H9 (cell line): ENCODE measurements at regions not wholly inside any gene's neighbourhood (a gene's known extent, or its start where the extent isn't known, plus 50 kb on each side); places are given as distances from the start of the nearest gene placed in this dataset.

Experiments
- DNase-seq: peaks from one replicate; pipeline ENCODE4 v3.0.0-alpha.2; 2017
- H2AFZ ChIP-seq: one replicate; pipeline ENCODE4 v1.6.1; 2013; ENCODE audit warnings: mild to moderate bottlenecking, low read length, control low read depth, moderate library complexity
- H2AK5ac ChIP-seq: 2 replicates; pipeline ENCODE4 v1.6.1; 2013; ENCODE audit warnings: low read length, control low read depth, mixed read lengths; ENCODE audit not compliant: insufficient read length
- H2BK120ac ChIP-seq: one replicate; pipeline ENCODE4 v1.6.1; 2013; ENCODE audit warnings: low read depth, mild to moderate bottlenecking, low read length, control low read depth, inconsistent platforms; ENCODE audit not compliant: poor library complexity, severe bottlenecking
- H2BK12ac ChIP-seq: 2 replicates; pipeline ENCODE4 v1.6.1; 2013; ENCODE audit warnings: low read length, control low read depth, mixed read lengths, low read depth; ENCODE audit not compliant: insufficient read length
- H2BK15ac ChIP-seq: 2 replicates; pipeline ENCODE4 v1.6.1; 2013; ENCODE audit warnings: low read depth, low read length, control low read depth
- H2BK20ac ChIP-seq: one replicate; pipeline ENCODE4 v1.6.1; 2013; ENCODE audit warnings: low read depth, mild to moderate bottlenecking, low read length, control low read depth, inconsistent platforms; ENCODE audit not compliant: poor library complexity, severe bottlenecking
- H2BK5ac ChIP-seq: 2 replicates; pipeline ENCODE4 v1.6.1; 2013; ENCODE audit warnings: low read length, control low read depth, mixed read lengths; ENCODE audit not compliant: insufficient read length
- H3K14ac ChIP-seq: 2 replicates; pipeline ENCODE4 v1.6.1; 2013; ENCODE audit warnings: low read length, control low read depth; ENCODE audit not compliant: insufficient read depth
- H3K18ac ChIP-seq: 2 replicates; pipeline ENCODE4 v1.6.1; 2013; ENCODE audit warnings: low read depth, mild to moderate bottlenecking, mixed read lengths, low read length, control low read depth; ENCODE audit not compliant: insufficient read length
- H3K23ac ChIP-seq: 2 replicates; pipeline ENCODE4 v1.6.1; 2013; ENCODE audit warnings: low read length, control low read depth, mixed read lengths, low read depth; ENCODE audit not compliant: insufficient read length
- H3K23me2 ChIP-seq: 2 replicates; pipeline ENCODE4 v1.6.1; 2013; ENCODE audit warnings: low read depth, mild to moderate bottlenecking, mixed read lengths, low read length, control low read depth; ENCODE audit not compliant: insufficient read length, poor library complexity, severe bottlenecking
- H3K27ac ChIP-seq: 2 replicates; pipeline ENCODE4 v1.5.1; 2013; ENCODE audit warnings: low read length, control low read depth, mixed read lengths, low read depth; ENCODE audit not compliant: insufficient read length
- H3K27me3 ChIP-seq: 2 replicates; pipeline ENCODE4 v1.6.1; 2013; ENCODE audit warnings: low read length, control low read depth, inconsistent platforms; ENCODE audit not compliant: insufficient read depth
- H3K4ac ChIP-seq: 2 replicates; pipeline ENCODE4 v1.6.1; 2013; ENCODE audit warnings: low read depth, mild to moderate bottlenecking, control low read depth, inconsistent platforms, low read length, moderate library complexity
- H3K4me1 ChIP-seq: 2 replicates; pipeline ENCODE4 v1.6.1; 2013; ENCODE audit warnings: low read length, control low read depth, inconsistent platforms; ENCODE audit not compliant: insufficient read depth
- H3K4me2 ChIP-seq: 2 replicates; pipeline ENCODE4 v1.6.1; 2013; ENCODE audit warnings: low read length, control low read depth, mixed read lengths; ENCODE audit not compliant: insufficient read length, insufficient read depth
- H3K56ac ChIP-seq: 2 replicates; pipeline ENCODE4 v1.6.1; 2013; ENCODE audit warnings: low read depth, mild to moderate bottlenecking, mixed read lengths, low read length, control low read depth; ENCODE audit not compliant: insufficient read length
- H3K79me1 ChIP-seq: 2 replicates; pipeline ENCODE4 v1.6.1; 2013; ENCODE audit warnings: low read depth, mild to moderate bottlenecking, moderate library complexity, low read length, control low read depth, inconsistent platforms; ENCODE audit not compliant: insufficient read depth, poor library complexity, severe bottlenecking
- H3K79me2 ChIP-seq: 2 replicates; pipeline ENCODE4 v1.6.1; 2013; ENCODE audit warnings: low read length, control low read depth, inconsistent platforms; ENCODE audit not compliant: insufficient read depth
- H3K9ac ChIP-seq: 2 replicates; pipeline ENCODE4 v1.6.1; 2013; ENCODE audit warnings: low read length, control low read depth, mixed read lengths; ENCODE audit not compliant: insufficient read length; ENCODE audit errors: extremely low read depth
- H3K9me3 ChIP-seq: one replicate; pipeline ENCODE4 v1.6.1; 2013; ENCODE audit warnings: low read depth, low read length, inconsistent platforms; ENCODE audit not compliant: control insufficient read depth
- H3T11ph ChIP-seq: one replicate; pipeline ENCODE4 v1.6.1; 2013; ENCODE audit warnings: mild to moderate bottlenecking, low read length, control low read depth, inconsistent platforms
- H4K20me1 ChIP-seq: one replicate; pipeline ENCODE4 v1.6.1; 2013; ENCODE audit not compliant: control insufficient read depth, insufficient read length, insufficient read depth
- H4K5ac ChIP-seq: 2 replicates; pipeline ENCODE4 v1.6.1; 2013; ENCODE audit warnings: low read depth, mild to moderate bottlenecking, mixed read lengths, low read length, control low read depth; ENCODE audit not compliant: insufficient read length
- H4K8ac ChIP-seq: replicated peaks from 2 replicates; pipeline ENCODE4 v1.6.1; 2013; ENCODE audit warnings: low read length, control low read depth, mixed read lengths, low read depth; ENCODE audit not compliant: insufficient read length
- H4K91ac ChIP-seq: 2 replicates; pipeline ENCODE4 v1.6.1; 2013; ENCODE audit warnings: low read depth, mild to moderate bottlenecking, moderate library complexity, mixed read lengths, low read length, control low read depth; ENCODE audit not compliant: insufficient read length
- H3K27ac Mint-ChIP-seq, 3 experiments: 2 replicates in 2 of 3; 3 replicates in 1 of 3; pipeline ENCODE4 v1.8.0; 2020 to 2021; ENCODE audit warnings: mixed read lengths in 3 of 3, mild to moderate bottlenecking in 1 of 3, moderate library complexity in 1 of 3
- H3K27me3 Mint-ChIP-seq: 2 replicates; pipeline ENCODE4 v1.8.0; 2021; ENCODE audit warnings: low read depth, mild to moderate bottlenecking, moderate library complexity, mixed read lengths
- H3K36me3 Mint-ChIP-seq, 3 experiments: 2 replicates in 2 of 3; 3 replicates in 1 of 3; pipeline ENCODE4 v1.8.0; 2020 to 2021; ENCODE audit warnings: low read depth in 3 of 3, mixed read lengths in 3 of 3; ENCODE audit not compliant: insufficient read depth in 1 of 3
- H3K4me1 Mint-ChIP-seq, 2 experiments: 2 replicates each; pipeline ENCODE4 v1.8.0; 2020; ENCODE audit warnings: mixed read lengths in 2 of 2
- H3K4me3 Mint-ChIP-seq, 2 experiments: 2 replicates in 1 of 2; 3 replicates in 1 of 2; pipeline ENCODE4 v1.8.0; 2020 to 2021; ENCODE audit warnings: mild to moderate bottlenecking in 2 of 2, mixed read lengths in 2 of 2, moderate library complexity in 1 of 2
- H3K9me3 Mint-ChIP-seq, 2 experiments: 2 replicates in 1 of 2; 3 replicates in 1 of 2; pipeline ENCODE4 v1.8.0; 2020; ENCODE audit warnings: mild to moderate bottlenecking in 2 of 2, mixed read lengths in 2 of 2, moderate library complexity in 1 of 2
- CTCF ChIP-seq: fragments of 200-600 bp; sonication (generic); conservative IDR thresholded peaks from 3 replicates; pipeline ENCODE4 v1.8.0; 2021; ENCODE audit warnings: antibody characterized with exemption, mild to moderate bottlenecking
- WGBS: extraction: QIAGEN DNeasy Blood & Tissue Kit; methylation state at CpG from one replicate; pipeline ENCODE4 v1.1.7; 2013; ENCODE audit warnings: missing lambda C conversion rate, low lambda C conversion rate, mixed read lengths; ENCODE audit not compliant: insufficient read length; ENCODE audit errors: extremely low coverage; 5-methylcytosine and 5-hydroxymethylcytosine counted together

DNA sequence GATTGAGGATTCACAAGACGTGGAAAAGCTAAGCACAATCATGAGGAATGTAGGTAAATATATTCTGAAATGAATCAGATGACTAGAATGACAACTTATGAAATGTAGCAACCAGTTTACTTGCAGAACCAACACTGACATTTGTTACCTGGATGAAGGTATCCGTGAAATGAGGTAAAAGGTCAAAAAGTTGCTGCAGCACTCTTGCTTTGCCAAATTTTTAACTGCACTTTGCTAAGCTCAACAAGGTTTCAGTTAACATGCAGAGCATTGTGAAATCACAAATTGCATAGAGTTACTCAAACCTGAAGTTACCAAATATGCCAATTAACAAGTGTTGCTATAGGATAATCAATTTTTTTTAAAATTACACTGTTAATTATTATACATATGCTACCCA is 1280.1 kb downstream of the KCNT2 start:
- no peak overlapping the region for H3T11ph ChIP-seq
- no peaks in the 10 kb centered on the region for H3K9me3 Mint-ChIP-seq
- no peak overlapping the region for H3K14ac ChIP-seq
- no peak overlapping the region for H3K4ac ChIP-seq
- H3K4me3 Mint-ChIP-seq = no peak overlapping the region
- H2BK20ac ChIP-seq = no peak overlapping the region
- no peak overlapping the region for H3K4me2 ChIP-seq
- no peaks in the 10 kb centered on the region for H3K27me3 ChIP-seq
- no peaks in the 10 kb centered on the region for H3K36me3 Mint-ChIP-seq
- TF ChIP-seq CTCF = no peak
- H3K18ac ChIP-seq = no peak overlapping the region
- no peaks in the 10 kb centered on the region for H3K4me1 ChIP-seq
- no peaks in the 10 kb centered on the region for H4K20me1 ChIP-seq
- H2AK5ac ChIP-seq = no peak overlapping the region
- DNase-seq = no peak
- no peak overlapping the region; a peak in 1 of 7 replicates for H3K27ac Mint-ChIP-seq
- H3K23ac ChIP-seq = no peak overlapping the region
- H2BK5ac ChIP-seq = no peak overlapping the region
- no peak overlapping the region for H2BK120ac ChIP-seq
- no peak overlapping the region for H2AFZ ChIP-seq
- H3K27ac ChIP-seq = no peak overlapping the region
- H3K9me3 ChIP-seq = no peaks in the 10 kb centered on the region
- no peak overlapping the region for H3K9ac ChIP-seq
- WGBS = no CpG with 5 or more reads among the region's 2 CpGs
- H3K27me3 Mint-ChIP-seq = no peaks in the 10 kb centered on the region
- H3K56ac ChIP-seq = no peak overlapping the region
- peaks cover 0 to 4% of the 10 kb centered on the region in 2 experiments; a peak in 1 of 4 replicates for H3K4me1 Mint-ChIP-seq
- no peak overlapping the region for H2BK15ac ChIP-seq
- no peak overlapping the region for H4K91ac ChIP-seq
- no peak overlapping the region for H2BK12ac ChIP-seq
- no peaks in the 10 kb centered on the region for H3K79me2 ChIP-seq
- no peak overlapping the region for H4K8ac ChIP-seq
- H3K23me2 ChIP-seq = no peaks in the 10 kb centered on the region
- no peak overlapping the region for H4K5ac ChIP-seq
- no peaks in the 10 kb centered on the region for H3K79me1 ChIP-seq
